ENCODE measurements at regions not wholly inside any gene's neighbourhood (a gene's known extent, or its start where the extent isn't known, plus 50 kb on each side); places are given as distances from the start of the nearest gene placed in this dataset.

- DNase-seq = no peak
Measured at GRCh38 chr18:45549290-45549689, 66.0 kb upstream of the SLC14A2 start.

DNA sequence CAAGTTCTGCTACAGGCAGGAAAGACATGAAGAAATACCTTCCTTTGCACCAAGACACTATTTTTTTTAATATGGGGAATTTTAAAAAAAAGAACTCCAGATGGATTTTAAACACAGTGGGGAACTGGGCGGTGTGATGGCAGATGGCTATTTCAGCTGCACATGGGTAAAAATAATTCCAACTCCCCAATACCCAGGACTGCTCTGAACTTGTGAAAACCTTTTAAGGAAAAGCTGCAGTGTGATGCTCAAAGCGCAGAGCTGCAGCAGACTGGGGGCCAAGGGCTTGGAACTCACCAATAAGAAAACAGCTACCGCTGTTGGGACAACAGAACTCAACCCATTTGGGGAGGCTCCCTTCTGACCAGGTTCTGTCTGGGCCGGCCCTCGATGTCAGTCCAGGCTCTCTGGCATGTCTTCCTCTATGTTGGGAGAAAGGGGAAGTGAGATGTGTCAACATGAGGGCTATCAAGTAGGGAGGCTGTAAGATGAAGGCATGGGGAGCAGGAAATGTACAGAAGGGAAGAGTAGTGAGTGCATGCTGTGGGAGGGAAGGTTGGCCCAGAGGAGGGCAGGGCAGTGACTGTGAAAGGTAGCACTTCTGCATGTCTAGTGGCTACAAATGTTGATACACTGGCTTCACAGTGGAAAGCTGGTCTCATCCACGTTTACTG, 64.0 kb upstream of the SLC14A2 start:
- DNase-seq = no peak

DNA sequence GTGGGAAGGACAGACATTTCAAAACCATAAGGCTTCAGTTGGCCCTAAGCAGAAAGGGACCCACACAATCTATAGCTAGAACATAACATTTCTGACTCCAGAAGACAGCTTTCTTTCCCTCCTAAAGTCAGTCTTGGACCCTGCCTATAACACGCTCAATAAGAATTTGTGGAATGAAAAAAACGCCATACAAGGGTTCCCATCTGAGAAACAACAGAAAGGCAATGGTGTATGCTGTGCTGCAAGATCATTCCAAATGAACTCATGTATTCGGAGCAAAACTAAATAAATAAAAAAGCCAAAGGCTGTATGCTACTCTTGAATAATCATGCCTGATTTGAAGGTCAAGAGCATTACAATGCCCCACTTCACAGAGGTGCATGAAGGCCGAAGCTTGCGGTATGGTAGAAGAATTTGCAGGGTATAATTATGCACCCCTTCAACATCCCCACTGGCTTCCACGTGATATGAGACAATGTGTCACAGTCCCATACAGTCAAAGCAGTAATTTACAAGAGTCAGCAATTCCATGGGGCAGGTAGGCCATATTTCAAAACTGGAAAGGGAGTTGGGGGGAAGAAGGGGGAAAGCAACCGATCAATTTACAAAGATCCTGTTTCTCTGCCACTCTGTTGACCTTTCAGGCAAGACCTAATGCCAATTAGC, 61.4 kb upstream of the SLC14A2 start:
- no peak for DNase-seq

- no peak for DNase-seq
Measured at GRCh38 chr18:45554389-45554737, 60.9 kb upstream of the SLC14A2 start.

GRCh38 chr18:45556222-45556621, 59.1 kb upstream of the SLC14A2 start:
- DNase-seq = no peak

GRCh38 chr18:45557287-45557686, 58.0 kb upstream of the SLC14A2 start:
- no peak for DNase-seq

GRCh38 chr18:45557779-45558178, 57.5 kb upstream of the SLC14A2 start:
- peak; percentile 38 for DNase-seq

DNA sequence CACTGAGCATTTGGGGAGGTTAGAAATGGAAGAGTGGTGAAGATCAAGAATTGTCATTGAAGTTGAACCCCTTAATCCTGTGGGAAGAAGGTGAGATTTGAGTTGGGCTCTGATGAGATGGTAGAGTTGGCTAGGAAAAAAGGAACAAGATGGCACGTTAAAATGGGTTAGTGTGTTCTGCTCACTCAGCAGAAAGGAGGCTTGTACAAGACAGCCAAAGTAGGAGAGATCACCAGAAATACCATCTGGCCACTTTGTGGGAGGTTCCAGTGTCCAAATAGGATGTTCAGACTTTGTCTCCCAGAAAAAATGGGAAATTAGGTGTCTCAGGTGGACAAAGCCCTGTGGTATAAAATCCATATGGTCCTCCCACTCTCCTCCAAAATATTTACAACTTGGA, 56.0 kb upstream of the SLC14A2 start:
- no peak for DNase-seq

DNA sequence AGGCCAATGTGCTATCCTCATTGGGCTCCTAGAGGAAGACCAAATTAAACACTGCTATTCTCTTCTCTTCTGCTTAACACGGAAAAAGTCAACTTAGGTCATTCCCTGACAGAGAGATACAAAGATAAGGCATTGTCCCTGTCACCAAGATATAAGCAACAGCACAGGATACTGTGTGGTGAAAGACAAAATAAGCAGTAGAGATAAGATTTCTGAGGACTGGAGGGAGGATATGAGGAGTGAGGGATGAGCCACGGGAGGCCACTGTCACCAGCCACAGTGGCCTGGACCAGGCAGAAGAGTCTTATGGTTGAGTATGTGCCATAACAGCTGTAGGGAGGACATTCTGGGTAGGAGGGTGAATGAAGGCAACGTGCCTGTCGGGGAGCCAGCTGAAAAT, 54.4 kb upstream of the SLC14A2 start:
- no peak for DNase-seq

DNA sequence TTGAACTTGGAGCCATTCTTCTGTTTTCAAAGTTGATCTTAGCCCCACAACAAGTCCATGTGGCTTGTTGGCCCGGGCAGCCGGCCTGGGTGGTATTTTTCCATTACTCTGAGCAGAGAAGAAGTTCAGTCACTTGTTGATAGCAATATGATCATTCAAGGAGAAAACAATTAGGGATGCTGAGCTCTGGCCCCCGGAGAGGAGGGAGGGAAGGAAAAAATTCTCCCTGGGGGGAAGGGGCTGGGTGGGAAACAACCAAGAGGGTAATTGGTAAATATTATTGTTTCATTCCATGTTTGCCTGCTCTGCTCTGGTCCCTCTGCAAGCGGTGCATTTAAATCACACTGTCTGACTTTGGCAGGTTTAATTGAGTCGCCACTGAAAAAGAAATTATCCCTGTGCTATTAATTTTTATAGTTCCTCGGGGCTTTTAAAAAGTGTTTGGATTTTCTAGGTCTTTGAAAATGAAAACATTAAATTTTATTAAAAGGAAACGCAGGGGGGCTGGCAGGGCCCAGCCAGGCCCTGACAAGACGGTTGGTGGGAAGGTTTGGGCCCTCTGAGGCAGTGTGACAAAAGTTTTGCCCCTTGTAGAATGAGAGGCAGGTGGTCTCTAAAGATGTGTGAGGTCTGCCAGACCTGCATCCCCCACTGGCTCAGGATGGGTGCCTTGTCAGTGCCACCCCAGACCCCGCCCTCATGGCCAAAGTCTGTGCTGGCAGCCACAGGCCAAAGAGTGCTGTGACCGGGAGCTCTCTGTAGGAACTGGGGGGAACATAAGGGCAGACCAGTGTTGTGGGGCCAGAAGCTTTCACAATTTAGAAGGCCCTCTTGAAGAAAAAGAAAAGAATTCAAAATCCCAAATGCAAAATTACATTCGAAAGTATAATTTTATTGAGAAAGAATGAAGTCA, 52.5 kb upstream of the SLC14A2 start:
- no peak for DNase-seq

DNA sequence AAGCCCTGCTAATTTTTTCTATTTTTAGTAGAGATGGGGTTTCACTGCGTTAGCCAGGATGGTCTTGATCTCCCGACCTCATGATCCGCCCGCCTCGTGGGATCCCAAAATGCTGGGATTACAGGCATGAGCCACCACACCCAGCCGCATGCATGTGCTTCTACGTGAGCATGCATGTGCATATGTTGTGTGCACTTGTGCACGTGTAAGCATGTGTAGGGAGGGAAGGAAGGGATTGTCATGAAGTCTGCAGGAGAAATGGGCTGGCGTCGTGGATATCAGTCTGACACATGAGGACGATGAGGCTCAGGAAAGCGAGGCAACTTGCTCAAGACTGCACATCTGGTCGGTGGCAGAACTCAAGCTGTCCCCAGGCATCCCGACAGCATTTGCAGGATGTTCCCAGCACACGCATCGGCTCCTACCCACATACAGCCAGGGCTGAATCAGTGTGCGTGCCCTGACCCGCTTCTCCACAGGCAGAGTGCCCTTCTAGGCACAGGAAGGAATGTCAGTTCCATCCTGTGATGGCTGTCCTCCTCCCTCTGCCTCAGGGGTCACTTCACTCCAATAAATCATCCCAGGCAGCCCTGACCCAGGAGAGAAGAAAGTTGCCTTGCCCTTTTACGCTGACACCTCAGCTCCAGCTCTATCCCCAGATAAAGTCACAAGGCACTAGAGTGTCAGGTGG, 49.9 kb upstream of the SLC14A2 start:
- no peak for DNase-seq

All from NCI-H2029 (cell line).